Cardiac muscle cell (in vitro differentiated cells and primary cell): ENCODE measurements at regions not wholly inside any gene's neighbourhood (a gene's known extent, or its start where the extent isn't known, plus 50 kb on each side); places are given as distances from the start of the nearest gene placed in this dataset.
A peak's percentile ranks its signal among the peaks of the same experiment; 100 is the strongest.

ENCODE experiments used
- DNase-seq, 2 donors: peaks; one replicate each; pipeline versions ENCODE4 v3.0.0 to v3.0.0-alpha.2; 2010 to 2017; ENCODE audit warnings: low read depth in 1 of 2, low spot score in 1 of 2
- H3K27ac ChIP-seq: fragments of 200-600 bp; sonication (generic); 2 replicates; pipeline ENCODE4 v1.5.1; 2016
- H3K27me3 ChIP-seq: fragments of 200-600 bp; sonication (generic); 2 replicates; pipeline ENCODE4 v1.6.0; 2016; ENCODE audit warnings: control low read depth
- H3K36me3 ChIP-seq: fragments of 200-600 bp; sonication (generic); 2 replicates; pipeline ENCODE4 v1.5.1; 2016; ENCODE audit warnings: control low read depth
- H3K4me1 ChIP-seq: fragments of 200-600 bp; sonication (generic); 2 replicates; pipeline ENCODE4 v1.8.1; 2017; ENCODE audit warnings: low read depth, mild to moderate bottlenecking, mixed run types
- H3K4me3 ChIP-seq: fragments of 200-600 bp; sonication (generic); 2 replicates; pipeline ENCODE4 v1.5.1; 2016; ENCODE audit warnings: mild to moderate bottlenecking
- H3K9me3 ChIP-seq: fragments of 200-600 bp; sonication (generic); 2 replicates; pipeline ENCODE4 v1.5.1; 2017; ENCODE audit warnings: low read depth, mild to moderate bottlenecking, control low read depth
- CTCF ChIP-seq: IDR thresholded peaks from 2 replicates; pipeline ENCODE4 v1.5.1; 2012; ENCODE audit warnings: low read depth, mild to moderate bottlenecking, low read length

- TF ChIP-seq CTCF, result no peak
- Histone ChIP-seq H3K4me1 (peaks cover 4% of the 10 kb centered on the region), H3K27ac (no peak overlapping the region), H3K9me3 (no peaks in the 10 kb centered on the region), H3K4me3 (no peak overlapping the region), H3K36me3 (no peaks in the 10 kb centered on the region), H3K27me3 (no peaks in the 10 kb centered on the region)
- no peak for DNase-seq
These were observed 187.8 kb downstream of the ANAPC1 start for GRCh38 chr2:111696226-111696625.

- Histone ChIP-seq H3K27me3 (no peaks in the 10 kb centered on the region), H3K9me3 (no peaks in the 10 kb centered on the region), H3K4me3 (no peak overlapping the region), H3K4me1 (peaks cover 4% of the 10 kb centered on the region), H3K36me3 (no peaks in the 10 kb centered on the region), H3K27ac (no peak overlapping the region)
- DNase-seq, result no peak
- no peak for TF ChIP-seq CTCF
These were observed 186.4 kb downstream of the ANAPC1 start for GRCh38 chr2:111697560-111697959.

- no peak for DNase-seq
- H3K9me3 ChIP-seq, result no peaks in the 10 kb centered on the region
- H3K27me3 ChIP-seq, result no peaks in the 10 kb centered on the region
- no peak overlapping the region for H3K4me3 ChIP-seq
- H3K36me3 ChIP-seq, result no peaks in the 10 kb centered on the region
- H3K27ac ChIP-seq, result no peak overlapping the region
- TF ChIP-seq CTCF, result no peak
- peaks cover 4% of the 10 kb centered on the region for H3K4me1 ChIP-seq
These were observed 185.9 kb downstream of the ANAPC1 start for GRCh38 chr2:111698089-111698488.

GRCh38 chr2:111698743-111699554, 185.0 kb downstream of the ANAPC1 start:
- no peaks in the 10 kb centered on the region for H3K27me3 ChIP-seq
- no peak overlapping the region for H3K4me3 ChIP-seq
- no peak overlapping the region for H3K27ac ChIP-seq
- peaks cover 4% of the 10 kb centered on the region for H3K4me1 ChIP-seq
- H3K9me3 ChIP-seq, result no peaks in the 10 kb centered on the region
- TF ChIP-seq CTCF, result peak; percentile 41
- DNase-seq, result peak; percentile 27 to 98
- H3K36me3 ChIP-seq, result no peaks in the 10 kb centered on the region

GRCh38 chr2:111701266-111701665, 182.7 kb downstream of the ANAPC1 start:
- Histone ChIP-seq H3K4me3 (no peak overlapping the region), H3K27me3 (no peaks in the 10 kb centered on the region), H3K36me3 (no peaks in the 10 kb centered on the region), H3K9me3 (no peaks in the 10 kb centered on the region), H3K4me1 (peaks cover 4% of the 10 kb centered on the region), H3K27ac (no peak overlapping the region)
- DNase-seq, result no peak
- TF ChIP-seq CTCF, result no peak
